OCI-LY7 (cell line): ENCODE measurements at regions not wholly inside any gene's neighbourhood (a gene's known extent, or its start where the extent isn't known, plus 50 kb on each side); places are given as distances from the start of the nearest gene placed in this dataset.
A peak's percentile ranks its signal among the peaks of the same experiment; 100 is the strongest.

Experiments used
- BruUV-seq: library from RNA; stranded (reverse); fragments of 400-500 nt; replicated peaks from 2 replicates; lab custom pipeline; 2021; lab: Mats Ljungman, UMichigan
- CTCF ChIA-PET: fragments of 300-600 bp; sonication (Branson Sonifier 250); formaldehyde crosslinking; loops from one replicate; lab custom pipeline; 2022; ENCODE audit warnings: antibody characterized with exemption; ENCODE audit not compliant: unreplicated experiment; lab: Charles Lee
- POLR2A ChIA-PET: fragments of 300-600 bp; sonication (Branson Sonifier 250); formaldehyde crosslinking; loops from one replicate; lab custom pipeline; 2022; ENCODE audit warnings: antibody characterized with exemption; lab: Charles Lee
- DNase-seq: peaks from one replicate; pipeline ENCODE4 v3.0.0-alpha.2; 2015; ENCODE audit warnings: low spot score
- H2AFZ ChIP-seq: fragments of 200-600 bp; sonication (generic), shearing (Covaris generic); 2 replicates; pipeline ENCODE4 v1.6.1; 2014; ENCODE audit warnings: mild to moderate bottlenecking, antibody characterized with exemption, low read length, moderate library complexity
- H3K27ac ChIP-seq: fragments of 200-600 bp; sonication (generic); 2 replicates; pipeline ENCODE4 v1.5.1; 2014; ENCODE audit warnings: mixed run types, low read depth, mild to moderate bottlenecking, moderate library complexity, low read length, inconsistent platforms; ENCODE audit not compliant: poor library complexity, severe bottlenecking
- H3K36me3 ChIP-seq: fragments of 200-600 bp; sonication (generic); 2 replicates; pipeline ENCODE4 v1.6.1; 2014; ENCODE audit warnings: mild to moderate bottlenecking, antibody characterized with exemption, low read length, moderate library complexity, mixed read lengths; ENCODE audit not compliant: insufficient read depth
- H3K4me1 ChIP-seq: fragments of 200-600 bp; sonication (generic); 2 replicates; pipeline ENCODE4 v1.5.1; 2014; ENCODE audit warnings: mild to moderate bottlenecking, low read length; ENCODE audit not compliant: insufficient read depth, poor library complexity, severe bottlenecking
- H3K4me2 ChIP-seq: fragments of 200-600 bp; sonication (generic); 2 replicates; pipeline ENCODE4 v1.6.1; 2014; ENCODE audit warnings: mild to moderate bottlenecking, low read length
- H3K4me3 ChIP-seq: fragments of 200-600 bp; sonication (generic); 2 replicates; pipeline ENCODE4 v1.5.1; 2014; ENCODE audit warnings: mild to moderate bottlenecking, low read depth, low read length; ENCODE audit not compliant: poor library complexity, severe bottlenecking
- H3K79me2 ChIP-seq: fragments of 200-600 bp; sonication (generic); 2 replicates; pipeline ENCODE4 v1.6.1; 2016; ENCODE audit warnings: low read depth, mild to moderate bottlenecking, low read length, moderate library complexity, mixed read lengths; ENCODE audit not compliant: insufficient read depth
- H3K9me2 ChIP-seq: fragments of 200-600 bp; sonication (generic); 2 replicates; pipeline ENCODE4 v1.6.1; 2016; ENCODE audit warnings: mild to moderate bottlenecking, low read length, mixed read lengths; ENCODE audit not compliant: insufficient read depth
- H3K9me3 ChIP-seq: fragments of 200-600 bp; sonication (generic); 2 replicates; pipeline ENCODE4 v1.6.1; 2014; ENCODE audit warnings: mild to moderate bottlenecking, mixed run types, low read length, mixed read lengths
- H4K20me1 ChIP-seq: fragments of 200-600 bp; sonication (generic); 2 replicates; pipeline ENCODE4 v1.6.1; 2014; ENCODE audit warnings: mild to moderate bottlenecking, antibody characterized with exemption, low read length, moderate library complexity, mixed read lengths; ENCODE audit not compliant: insufficient read depth
- CTCF ChIP-seq: fragments of 200-600 bp; sonication (generic); conservative IDR thresholded peaks from 2 replicates; pipeline ENCODE4 v1.5.1; 2014; ENCODE audit warnings: mild to moderate bottlenecking, antibody characterized with exemption, low read length, moderate library complexity, mixed read lengths
- EZH2phosphoT487 ChIP-seq: fragments of 200-600 bp; sonication (generic); IDR thresholded peaks from 2 replicates; pipeline ENCODE4 v1.6.1; 2018; ENCODE audit warnings: low read depth, borderline replicate concordance, mild to moderate bottlenecking, mixed run types, antibody characterized with exemption, low read length, moderate library complexity, mixed read lengths
- intact Hi-C: fragments of 100-400 bp; cut with micrococcal nuclease; formaldehyde crosslinking; loops from one replicate; pipeline ENCODE4 v1.10.0; 2022; ENCODE audit not compliant: unreplicated experiment

- POLR2A ChIA-PET: no interaction called here
These were observed 877.1 kb downstream of the TMEM182 start for GRCh38 chr2:103638978-103639377.

GRCh38 chr2:103656558-103656957, 894.7 kb downstream of the TMEM182 start:
- TF ChIP-seq EZH2phosphoT487 (no peak), CTCF (no peak)
- Histone ChIP-seq H4K20me1 (no peaks in the 10 kb centered on the region), H3K9me2 (no peaks in the 10 kb centered on the region), H3K4me1 (no peaks in the 10 kb centered on the region), H3K36me3 (no peaks in the 10 kb centered on the region), H2AFZ (no peak overlapping the region), H3K4me2 (no peak overlapping the region), H3K27ac (no peak overlapping the region), H3K9me3 (no peaks in the 10 kb centered on the region), H3K79me2 (no peaks in the 10 kb centered on the region), H3K4me3 (no peak overlapping the region)
- no TSS peak for BruUV-seq
- ChIA-PET POLR2A (no interaction called here), CTCF (no interaction called here)
- DNase-seq: peak; percentile 0
- intact Hi-C loops: no loop called here

More at GRCh38 chr2:103638978-103639377, 877.1 kb downstream of the TMEM182 start:
- DNase-seq: no peak
- intact Hi-C loops: no loop called here
- Histone ChIP-seq H3K9me2 (no peaks in the 10 kb centered on the region), H3K79me2 (no peaks in the 10 kb centered on the region), H3K4me1 (no peaks in the 10 kb centered on the region), H3K27ac (no peak overlapping the region), H3K4me2 (no peak overlapping the region), H2AFZ (no peak overlapping the region), H3K36me3 (no peaks in the 10 kb centered on the region), H3K4me3 (no peak overlapping the region), H4K20me1 (no peaks in the 10 kb centered on the region), H3K9me3 (no peaks in the 10 kb centered on the region)
- CTCF ChIA-PET: no interaction called here
- TF ChIP-seq EZH2phosphoT487: no peak
- no peak for TF ChIP-seq CTCF
- no TSS peak for BruUV-seq

- Histone ChIP-seq H3K4me1 (no peaks in the 10 kb centered on the region), H4K20me1 (no peaks in the 10 kb centered on the region), H3K9me3 (no peaks in the 10 kb centered on the region), H3K4me2 (no peak overlapping the region), H3K27ac (no peak overlapping the region), H3K4me3 (no peak overlapping the region), H3K79me2 (no peaks in the 10 kb centered on the region), H2AFZ (no peak overlapping the region), H3K9me2 (no peaks in the 10 kb centered on the region), H3K36me3 (no peaks in the 10 kb centered on the region)
- CTCF ChIA-PET: no interaction called here
- TF ChIP-seq EZH2phosphoT487: no peak
- TF ChIP-seq CTCF: no peak
- DNase-seq: no peak
- no TSS peak for BruUV-seq
- intact Hi-C loops: no loop called here
- POLR2A ChIA-PET: interaction anchor here (0.6 kb wide), 1 partner anchor 1219 kb away, joined by 3 read pairs; no protein-coding TSS in a partner anchor
These were observed 898.7 kb downstream of the TMEM182 start for GRCh38 chr2:103660519-103660918.
